Left kidney (tissue), 1 donor: ENCODE measurements at regions not wholly inside any gene's neighbourhood (a gene's known extent, or its start where the extent isn't known, plus 50 kb on each side); places are given as distances from the start of the nearest gene placed in this dataset.

Source experiments
- DNase-seq: peaks from one replicate; pipeline ENCODE4 v3.0.0-alpha.2; 2013

- no peak for DNase-seq
Measured at GRCh38 chr11:41978945-41979344, 519.5 kb upstream of the LRRC4C start.

GRCh38 chr11:41980741-41981140, 521.3 kb upstream of the LRRC4C start:
- DNase-seq = no peak

DNA sequence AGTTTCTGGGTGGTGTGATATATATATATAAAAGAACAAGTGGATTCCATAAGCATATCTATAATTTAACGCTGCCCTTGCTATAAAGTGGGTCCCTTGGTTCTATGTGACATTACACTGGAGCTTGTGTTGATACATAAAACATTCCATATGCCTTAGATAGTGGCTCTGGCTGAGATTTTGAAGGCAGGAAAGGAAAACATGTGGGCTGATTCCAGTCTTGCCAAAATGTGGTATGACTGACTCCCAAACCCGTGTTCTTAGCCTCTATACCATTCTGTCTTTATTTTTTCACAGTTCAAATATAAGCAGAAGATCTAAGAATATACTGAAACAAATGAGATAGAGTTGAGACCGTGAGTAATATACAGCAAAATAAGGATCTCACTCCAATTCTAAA, 522.8 kb upstream of the LRRC4C start:
- DNase-seq = no peak

DNA sequence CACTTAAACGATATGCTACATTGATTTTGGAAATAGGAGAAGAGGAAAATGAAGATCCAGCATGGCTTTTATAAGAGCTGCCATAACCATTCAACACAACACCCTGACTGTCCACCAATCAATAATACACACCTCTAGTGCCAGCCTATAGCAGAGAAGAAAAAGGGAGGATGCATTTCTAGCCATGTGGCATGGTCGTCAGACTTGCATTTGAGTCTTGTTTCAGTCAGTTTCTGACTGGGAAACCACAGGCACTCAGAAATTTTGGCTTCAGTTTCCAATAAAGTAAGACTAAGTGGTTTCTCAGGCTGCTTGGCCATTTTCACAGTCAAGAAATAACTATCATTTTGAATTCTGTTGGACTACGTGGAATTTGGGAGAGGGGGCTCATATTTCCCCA, 523.5 kb upstream of the LRRC4C start:
- no peak for DNase-seq

- no peak for DNase-seq
Measured at GRCh38 chr11:41983475-41983874, 524.0 kb upstream of the LRRC4C start.

GRCh38 chr11:41984023-41984422, 524.6 kb upstream of the LRRC4C start:
- DNase-seq = no peak

GRCh38 chr11:41985799-41986198, 526.3 kb upstream of the LRRC4C start:
- no peak for DNase-seq

DNA sequence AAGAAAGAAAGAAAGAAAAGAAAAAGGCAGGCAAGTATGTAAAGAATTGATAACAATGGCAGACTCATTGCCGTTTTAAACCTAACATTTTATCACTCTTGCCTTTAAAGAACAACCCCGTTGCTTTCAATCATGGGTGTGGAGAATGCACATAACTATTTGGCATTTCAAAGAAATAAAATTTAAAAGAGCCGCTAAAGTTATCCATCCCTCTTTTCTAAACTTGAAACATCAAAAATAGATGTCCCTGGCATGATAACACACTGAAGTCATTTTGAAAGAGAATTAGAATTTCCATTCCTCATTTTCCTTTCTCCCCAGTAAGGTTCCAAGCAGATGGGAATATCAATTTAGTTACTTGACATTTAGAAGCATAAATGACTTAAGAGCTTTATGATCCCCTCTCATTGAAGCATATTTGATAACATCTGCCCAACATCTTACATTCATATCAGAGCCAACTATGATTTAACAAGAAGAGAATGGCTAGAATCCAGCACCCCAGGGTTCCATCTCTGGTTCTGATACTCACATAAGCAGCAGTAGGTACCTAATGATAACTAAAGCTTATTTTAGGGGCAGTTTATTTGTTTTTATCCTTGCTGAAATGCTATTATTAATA, 529.6 kb upstream of the LRRC4C start:
- DNase-seq = no peak

DNA sequence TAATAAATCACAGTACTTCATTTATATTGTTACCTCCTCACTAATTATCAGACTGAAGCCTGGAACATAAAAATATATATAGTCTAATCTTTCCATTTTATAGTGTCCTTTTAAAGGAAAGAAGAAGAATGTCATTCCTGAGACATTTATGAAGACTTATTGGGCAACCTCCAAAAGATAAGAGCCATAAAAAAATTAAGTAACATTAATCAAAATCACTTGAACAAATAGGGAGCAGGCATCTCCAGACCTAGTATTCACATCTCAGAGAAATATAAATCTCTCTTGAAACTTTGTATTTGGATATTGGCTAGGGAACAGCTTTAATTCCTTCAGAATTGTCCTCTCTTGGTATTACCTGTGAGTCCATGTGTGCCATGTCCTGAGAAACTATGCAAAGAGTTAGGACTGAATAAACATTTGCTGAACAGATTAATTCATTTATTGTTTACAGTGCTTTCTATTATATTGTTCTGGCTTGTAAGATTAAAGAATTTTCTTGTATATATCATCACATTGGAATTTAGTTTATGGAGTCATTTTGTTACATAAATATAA, 530.5 kb upstream of the LRRC4C start:
- no peak for DNase-seq

- DNase-seq = no peak
Measured at GRCh38 chr11:41996533-41996932, 537.1 kb upstream of the LRRC4C start.

DNA sequence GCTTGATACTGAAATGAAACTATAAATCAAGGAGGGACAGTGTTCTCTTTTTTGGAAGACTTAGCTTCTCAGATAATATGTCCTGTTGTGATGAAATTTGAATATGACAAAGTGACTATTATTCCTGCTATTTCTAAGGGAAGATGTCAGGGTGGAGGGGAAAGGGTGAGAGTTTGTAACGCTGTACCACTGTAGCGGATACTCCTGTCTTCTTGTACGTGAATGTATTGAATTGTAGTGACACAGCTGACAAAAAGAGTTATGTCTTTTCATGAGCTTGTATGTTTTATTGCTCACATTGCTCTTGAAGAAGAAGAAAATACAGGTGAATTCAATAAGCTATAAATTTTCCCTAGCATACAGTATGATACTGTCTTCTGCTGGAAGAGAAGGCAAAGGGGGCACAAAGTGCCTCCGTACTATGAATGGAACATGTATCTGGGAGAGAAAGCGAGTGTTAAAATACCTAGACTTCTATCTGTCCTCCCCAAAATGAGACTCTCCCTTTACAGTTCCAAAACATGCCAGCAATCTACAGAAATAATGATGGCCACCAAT, 538.5 kb upstream of the LRRC4C start:
- no peak for DNase-seq

GRCh38 chr11:41999066-41999465, 539.6 kb upstream of the LRRC4C start:
- DNase-seq = peak; percentile 3

DNA sequence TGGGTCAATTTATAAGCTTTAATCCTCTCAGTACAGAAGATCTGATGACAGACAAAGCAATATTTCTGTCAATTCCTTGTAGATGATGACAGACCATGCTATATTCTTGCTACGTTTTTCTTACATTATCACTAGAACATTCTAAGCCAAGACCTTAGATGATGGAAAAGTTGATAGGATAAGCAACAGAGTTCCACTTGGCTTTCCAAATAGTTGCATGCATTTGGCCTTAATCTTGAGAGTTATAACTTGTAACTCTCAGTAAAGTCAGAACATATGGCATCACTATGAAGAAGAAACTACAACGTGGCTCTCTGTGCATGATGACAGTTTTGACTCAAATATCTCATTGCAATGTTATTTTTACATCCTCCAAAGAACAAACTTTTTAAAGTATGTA, 544.3 kb upstream of the LRRC4C start:
- no peak for DNase-seq

GRCh38 chr11:42006766-42007165, 547.3 kb upstream of the LRRC4C start:
- DNase-seq = no peak

DNA sequence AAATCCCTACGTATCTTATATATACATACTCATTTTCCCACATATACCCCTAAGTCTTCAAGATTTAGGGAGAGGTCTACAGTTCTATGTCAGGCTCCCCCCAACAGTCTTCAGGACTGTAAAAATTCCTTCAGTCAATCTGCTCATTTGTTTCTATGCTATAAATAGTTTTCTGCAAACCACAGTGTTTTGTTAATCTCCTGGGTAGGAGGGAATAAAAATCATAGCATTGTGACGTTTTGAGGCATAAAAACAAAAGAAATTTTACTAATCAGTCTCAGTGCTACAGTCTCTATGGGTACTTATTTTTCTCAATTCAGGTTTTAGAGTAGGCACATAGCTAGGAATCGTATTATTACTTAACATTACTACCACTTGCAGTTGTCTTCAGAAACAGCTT, 552.8 kb upstream of the LRRC4C start:
- DNase-seq = no peak

DNA sequence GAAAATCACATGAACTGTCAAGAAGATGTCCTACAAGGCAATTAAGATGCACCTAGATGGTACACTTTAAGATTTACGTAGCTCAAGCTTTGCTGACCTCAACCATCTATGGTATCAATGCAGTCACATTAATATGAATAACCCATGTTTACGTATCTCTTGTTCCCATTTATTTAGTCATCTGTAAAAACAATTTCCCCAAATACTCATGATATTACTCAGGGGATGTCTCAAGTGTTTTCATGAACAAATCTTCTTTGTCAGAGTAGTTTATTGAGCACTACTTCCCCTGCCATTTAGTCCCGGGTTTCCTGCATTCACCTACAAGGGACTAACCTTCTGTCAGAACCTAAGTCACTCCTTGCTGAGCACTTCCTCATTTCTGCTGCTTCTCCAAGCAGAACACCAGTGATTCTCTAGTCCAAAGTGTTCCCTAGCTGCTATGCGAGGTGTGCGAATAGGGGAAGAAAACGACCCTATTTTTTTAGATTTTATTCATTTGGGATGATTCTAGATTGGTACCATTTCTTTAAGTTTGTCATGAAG, 554.3 kb upstream of the LRRC4C start:
- no peak for DNase-seq

GRCh38 chr11:42021911-42022310, 562.5 kb upstream of the LRRC4C start:
- DNase-seq = no peak

- DNase-seq = no peak
Measured at GRCh38 chr11:42023267-42023666, 563.8 kb upstream of the LRRC4C start.

GRCh38 chr11:42025121-42025803, 565.8 kb upstream of the LRRC4C start:
- DNase-seq = no peak

DNA sequence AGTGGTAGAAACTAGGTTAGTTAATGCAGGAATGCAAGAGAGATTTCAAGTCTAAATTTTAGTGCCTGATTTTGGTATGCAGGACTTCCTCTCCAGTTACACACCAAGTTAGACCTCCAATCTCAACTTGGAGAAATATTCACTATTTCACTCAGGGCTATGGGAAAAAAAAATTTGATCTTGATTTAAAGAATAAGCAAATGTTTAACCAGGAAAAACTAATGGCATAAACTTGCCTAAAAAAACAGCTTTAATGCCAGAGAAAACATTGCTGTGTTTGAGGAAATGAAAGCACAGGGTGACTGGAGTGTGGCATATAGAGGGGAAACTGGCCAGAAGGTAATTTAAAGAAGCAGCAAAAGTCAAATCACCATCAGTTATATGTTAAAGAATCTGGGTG, 575.4 kb upstream of the LRRC4C start:
- DNase-seq = no peak

- DNase-seq = no peak
Measured at GRCh38 chr11:42036201-42036600, 576.7 kb upstream of the LRRC4C start.

DNA sequence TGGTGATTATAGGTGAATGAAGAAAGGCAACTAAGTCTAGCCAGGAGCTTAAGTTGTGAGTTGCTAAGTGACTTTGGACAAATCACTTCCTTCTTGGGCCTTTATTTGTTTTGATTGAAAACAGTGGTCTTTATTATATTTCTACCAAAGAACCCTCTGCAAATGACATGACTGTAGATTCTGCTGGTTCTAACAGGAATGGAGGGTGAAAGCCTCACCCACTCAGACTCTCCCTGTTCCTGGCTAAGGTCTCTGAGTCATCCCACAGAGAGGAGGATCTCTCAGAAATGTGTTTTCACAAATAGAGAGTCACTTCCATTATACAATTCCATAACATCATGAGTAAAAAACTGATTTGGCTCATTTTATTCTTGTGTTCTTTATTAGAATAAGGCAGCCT, 583.9 kb upstream of the LRRC4C start:
- no peak for DNase-seq
